ENCODE measurements at regions not wholly inside any gene's neighbourhood (a gene's known extent, or its start where the extent isn't known, plus 50 kb on each side); places are given as distances from the start of the nearest gene placed in this dataset.
A peak's percentile ranks its signal among the peaks of the same experiment; 100 is the strongest.

DNA sequence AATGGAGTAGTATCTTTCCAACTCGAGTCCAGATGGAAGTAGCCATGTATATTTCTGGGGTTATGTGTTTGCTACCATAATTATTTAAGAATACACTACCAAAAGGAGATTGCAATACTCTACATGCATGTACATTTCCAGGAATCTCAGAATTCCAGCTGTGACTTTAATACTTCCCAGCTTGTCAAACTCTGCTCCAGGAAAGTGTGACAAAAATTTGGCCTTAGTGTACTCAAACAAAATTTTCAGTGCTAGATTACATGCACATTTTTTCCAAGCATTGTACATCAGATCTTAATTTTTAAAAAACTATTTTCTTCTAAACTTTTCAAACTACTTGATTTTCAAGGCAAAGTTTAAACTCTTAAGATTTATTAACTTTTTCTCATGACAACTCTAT, 1791.6 kb downstream of the SUCLG1 start:
- H3K4me3 ChIP-seq (ENCODE audit: low read depth, low read length), result no peak overlapping the region
- no peak for DNase-seq (ENCODE audit: low read depth)

DNA sequence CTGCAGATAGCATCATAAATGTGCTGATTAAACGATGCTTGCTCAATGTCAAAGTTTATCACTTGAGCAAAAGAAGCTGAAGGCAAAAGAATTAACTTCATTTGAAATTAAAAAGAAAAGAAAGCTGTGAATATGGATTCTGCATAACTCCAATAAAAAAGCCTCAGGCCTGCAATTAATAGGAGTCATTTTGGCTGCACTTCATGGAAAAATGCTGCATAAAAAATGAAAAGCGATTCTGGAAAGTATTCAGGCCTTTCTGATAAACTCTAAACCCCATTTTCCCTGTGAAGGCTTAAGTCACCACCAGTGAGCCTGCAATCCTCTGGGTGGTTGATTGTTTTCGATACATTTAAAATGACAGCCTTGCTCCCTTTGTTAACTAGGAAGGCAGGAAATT, 1793.4 kb downstream of the SUCLG1 start:
- no peak overlapping the region for H3K4me3 ChIP-seq (ENCODE audit: low read depth, low read length)

GRCh38 chr2:82657106-82657505, 1802.0 kb downstream of the SUCLG1 start:
- no peak overlapping the region for H3K4me3 ChIP-seq (ENCODE audit: low read depth, low read length)

More for the DNA sequence above, 1793.4 kb downstream of the SUCLG1 start:
- DNase-seq (ENCODE audit: low read depth), result no peak

GRCh38 chr2:82656420-82656819, 1802.7 kb downstream of the SUCLG1 start:
- no peak overlapping the region for H3K4me3 ChIP-seq (ENCODE audit: low read depth, low read length)
- DNase-seq (ENCODE audit: low read depth), result no peak

More at GRCh38 chr2:82657106-82657505, 1802.0 kb downstream of the SUCLG1 start:
- no peak for DNase-seq (ENCODE audit: low read depth)

- H3K4me3 ChIP-seq (ENCODE audit: low read depth, low read length), result no peak overlapping the region
- no peak for DNase-seq (ENCODE audit: low read depth)
These were observed 1807.0 kb downstream of the SUCLG1 start for GRCh38 chr2:82652117-82652516.

- no peak overlapping the region for H3K4me3 ChIP-seq (ENCODE audit: low read depth, low read length)
- DNase-seq (ENCODE audit: low read depth), result no peak
These were observed 1809.0 kb downstream of the SUCLG1 start for GRCh38 chr2:82650038-82650437.

GRCh38 chr2:82641598-82642180, 1817.4 kb downstream of the SUCLG1 start:
- H3K4me3 ChIP-seq (ENCODE audit: low read depth, low read length), result no peak overlapping the region
- no peak for DNase-seq (ENCODE audit: low read depth)

GRCh38 chr2:82636402-82637020, 1822.6 kb downstream of the SUCLG1 start:
- no peak overlapping the region for H3K4me3 ChIP-seq (ENCODE audit: low read depth, low read length)
- peak; percentile 13 for DNase-seq (ENCODE audit: low read depth)

DNA sequence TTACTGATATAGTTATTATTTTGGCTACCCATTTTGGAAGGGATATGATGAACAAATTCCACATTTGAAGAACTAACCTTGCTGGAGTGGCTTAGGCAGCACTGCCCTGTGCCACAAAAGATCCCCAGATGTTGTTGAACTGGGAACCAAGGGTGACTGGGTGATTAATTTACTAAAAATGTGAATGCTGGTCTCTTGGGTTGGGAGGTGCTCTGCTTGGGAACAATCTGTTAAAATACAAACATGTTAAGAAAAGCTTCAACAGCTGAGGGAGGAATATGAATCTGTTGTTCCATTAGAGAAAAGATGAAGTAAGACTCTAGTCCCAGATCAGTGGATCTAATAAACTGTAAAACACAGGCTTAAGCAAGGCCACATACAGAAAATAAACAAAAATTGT, 1860.1 kb downstream of the SUCLG1 start:
- DNase-seq (ENCODE audit: low read depth), result no peak
- no peak overlapping the region for H3K4me3 ChIP-seq (ENCODE audit: low read depth, low read length)

DNA sequence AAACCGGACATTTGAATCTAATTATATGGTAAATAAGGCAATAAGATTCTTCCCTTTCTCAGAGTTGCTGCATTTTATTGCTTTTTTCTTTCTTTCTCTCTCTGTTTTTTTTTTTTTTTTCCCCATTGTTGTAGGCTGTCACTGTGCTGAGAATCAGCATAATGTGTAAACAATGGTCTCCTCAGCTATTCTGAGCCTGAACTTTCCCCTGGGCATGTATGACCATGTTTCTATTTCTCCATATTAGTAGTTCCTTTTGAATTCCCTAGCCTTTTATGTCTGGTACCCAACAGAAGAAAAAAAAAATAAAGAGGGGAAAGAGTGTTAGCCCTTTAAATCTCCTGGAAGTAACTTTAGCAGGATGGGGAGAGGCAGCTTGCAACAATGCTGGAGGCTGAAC, 1862.5 kb downstream of the SUCLG1 start:
- DNase-seq (ENCODE audit: low read depth), result no peak
- no peak overlapping the region for H3K4me3 ChIP-seq (ENCODE audit: low read depth, low read length)

GRCh38 chr2:82591718-82592117, 1867.4 kb downstream of the SUCLG1 start:
- DNase-seq (ENCODE audit: low read depth), result no peak
- H3K4me3 ChIP-seq (ENCODE audit: low read depth, low read length), result no peak overlapping the region

- H3K4me3 ChIP-seq (ENCODE audit: low read depth, low read length), result no peak overlapping the region
- no peak for DNase-seq (ENCODE audit: low read depth)
These were observed 1882.4 kb downstream of the SUCLG1 start for GRCh38 chr2:82576656-82577055.

- no peak for DNase-seq (ENCODE audit: low read depth)
These were observed 1919.8 kb downstream of the SUCLG1 start for GRCh38 chr2:82539280-82539621.

DNA sequence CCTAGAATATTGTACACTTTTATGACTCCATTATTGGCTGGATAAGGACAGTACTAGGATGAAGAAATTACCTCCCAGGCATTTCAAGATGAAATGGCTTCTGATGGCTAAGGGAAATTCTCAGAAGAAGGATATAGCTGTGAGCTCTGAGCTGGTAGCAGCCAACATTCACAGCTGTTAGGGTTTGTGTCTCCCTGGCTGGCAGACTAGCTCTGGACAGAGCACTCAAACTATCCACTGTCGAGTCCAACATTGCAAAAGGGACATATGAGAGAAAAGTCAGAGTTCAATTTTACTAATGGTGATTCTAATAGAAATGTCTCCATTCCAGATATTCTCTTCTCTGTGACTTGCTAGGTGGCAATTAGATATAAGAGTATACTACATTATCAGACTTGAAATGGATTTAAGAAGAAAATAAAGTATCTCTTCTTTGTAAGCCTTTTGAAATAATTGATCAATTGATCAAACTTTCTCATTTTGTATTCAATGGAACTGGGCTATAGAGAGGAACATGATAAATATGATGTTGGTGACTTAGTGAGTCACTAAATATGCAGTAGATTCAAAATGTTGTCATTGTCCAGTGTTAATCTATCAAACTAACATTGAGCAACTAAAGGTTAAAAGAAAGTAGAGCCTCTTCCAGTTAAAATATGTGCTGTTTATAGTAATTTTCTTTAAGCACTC, 1920.3 kb downstream of the SUCLG1 start:
- no peak for DNase-seq (ENCODE audit: low read depth)
- H3K4me3 ChIP-seq (ENCODE audit: low read depth, low read length), result no peak overlapping the region

More at GRCh38 chr2:82539280-82539621, 1919.8 kb downstream of the SUCLG1 start:
- no peak overlapping the region for H3K4me3 ChIP-seq (ENCODE audit: low read depth, low read length)

DNA sequence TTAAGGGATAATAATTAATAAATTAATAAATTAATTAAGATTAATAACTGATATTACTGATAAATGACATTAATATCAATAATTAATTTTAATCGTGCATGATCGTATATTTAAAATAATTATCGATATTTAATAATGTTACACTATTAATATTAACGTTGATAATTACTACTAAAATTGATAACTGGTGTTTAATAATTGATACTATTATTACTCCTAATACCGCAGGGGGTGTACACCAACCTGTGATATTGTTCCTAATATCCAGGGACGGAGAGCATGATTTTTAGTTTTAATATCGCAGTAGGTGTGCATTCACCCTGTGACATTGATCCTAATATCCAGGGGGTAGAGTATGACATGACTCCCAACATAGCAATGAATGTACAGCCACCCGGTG, 1930.8 kb downstream of the SUCLG1 start:
- H3K4me3 ChIP-seq (ENCODE audit: low read depth, low read length), result no peak overlapping the region
- no peak for DNase-seq (ENCODE audit: low read depth)

GRCh38 chr2:82527124-82527523, 1932.0 kb downstream of the SUCLG1 start:
- no peak for DNase-seq (ENCODE audit: low read depth)
- H3K4me3 ChIP-seq (ENCODE audit: low read depth, low read length), result no peak overlapping the region

DNA sequence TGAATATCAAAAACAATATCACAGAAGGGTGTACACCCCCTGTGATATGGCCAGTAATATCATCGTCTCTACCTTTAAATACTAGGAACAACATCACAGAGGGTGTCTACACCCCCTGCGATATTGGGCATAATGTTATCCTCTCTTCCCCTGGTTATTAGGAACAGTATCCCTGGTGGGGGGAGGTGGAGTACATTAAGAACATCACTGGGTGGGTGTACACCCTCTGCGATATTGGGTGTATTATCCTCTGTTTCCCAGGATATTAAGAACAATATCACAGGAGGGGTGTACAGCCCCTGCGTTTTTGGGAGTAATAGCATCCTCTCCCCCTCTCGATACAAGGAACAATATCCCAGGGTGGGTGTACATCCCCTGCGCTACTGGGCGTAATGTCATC, 1932.8 kb downstream of the SUCLG1 start:
- DNase-seq (ENCODE audit: low read depth), result no peak
- H3K4me3 ChIP-seq (ENCODE audit: low read depth, low read length), result no peak overlapping the region

- no peak for DNase-seq (ENCODE audit: low read depth)
- no peak overlapping the region for H3K4me3 ChIP-seq (ENCODE audit: low read depth, low read length)
These were observed 1933.3 kb downstream of the SUCLG1 start for GRCh38 chr2:82525744-82526143.

DNA sequence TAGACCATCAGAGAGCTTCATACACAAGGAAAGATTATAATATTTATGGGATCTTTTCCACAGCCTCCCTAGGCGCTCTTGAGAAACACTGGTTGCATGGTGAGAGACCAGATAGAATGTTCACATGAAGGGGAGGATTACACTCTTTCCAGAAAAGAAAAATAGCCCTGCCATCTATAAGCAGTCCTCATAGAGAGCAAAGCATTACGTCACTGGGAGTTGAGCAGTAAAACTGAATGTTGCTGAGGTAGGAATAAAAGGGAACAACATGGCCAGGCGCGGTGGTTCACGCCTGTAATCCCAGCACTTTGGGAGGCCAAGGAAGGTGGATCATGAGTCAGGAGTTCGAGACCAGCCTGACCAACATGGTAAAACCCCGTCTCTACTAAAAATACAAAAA, 1934.3 kb downstream of the SUCLG1 start:
- no peak for DNase-seq (ENCODE audit: low read depth)
- H3K4me3 ChIP-seq (ENCODE audit: low read depth, low read length), result no peak overlapping the region

- DNase-seq (ENCODE audit: low read depth), result no peak
These were observed 1947.2 kb downstream of the SUCLG1 start for GRCh38 chr2:82511894-82512293.

DNA sequence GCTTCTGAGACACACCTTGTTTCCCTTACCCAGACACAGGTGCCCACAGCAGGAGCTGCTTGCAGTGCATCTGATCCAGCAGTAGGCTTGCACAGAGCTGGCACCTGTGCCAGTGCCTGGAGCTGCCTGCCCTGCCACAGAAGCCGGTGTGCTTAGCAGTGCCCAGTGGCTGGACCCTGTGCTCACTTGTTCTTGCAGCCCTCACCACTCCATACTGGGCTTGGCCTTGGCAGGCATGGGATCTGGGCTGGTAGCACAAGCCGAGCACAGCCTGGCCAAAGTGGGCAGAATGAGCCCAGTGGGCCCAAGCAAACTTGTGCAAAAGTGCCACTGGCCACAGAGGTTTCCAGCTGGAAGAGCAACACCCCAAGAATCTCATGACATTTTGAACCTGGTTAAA, 1950.4 kb downstream of the SUCLG1 start:
- DNase-seq (ENCODE audit: low read depth), result no peak
- no peak overlapping the region for H3K4me3 ChIP-seq (ENCODE audit: low read depth, low read length)

More at GRCh38 chr2:82511894-82512293, 1947.2 kb downstream of the SUCLG1 start:
- no peak overlapping the region for H3K4me3 ChIP-seq (ENCODE audit: low read depth, low read length)

All from skeletal muscle cell (primary cell).